K562 (cell line): ENCODE measurements at regions not wholly inside any gene's neighbourhood (a gene's known extent, or its start where the extent isn't known, plus 50 kb on each side); places are given as distances from the start of the nearest gene placed in this dataset.

Experiments
- CBX1 ChIP-seq: sonication (generic); IDR thresholded peaks from 2 replicates; pipeline ENCODE4 v1.6.1; 2016; ENCODE audit warnings: antibody characterized with exemption, low read depth, mild to moderate bottlenecking
- ETV5 ChIP-seq: sonication (generic); formaldehyde crosslinking; IDR thresholded peaks from 2 replicates; pipeline ENCODE4 v1.4.0; 2020; ENCODE audit warnings: low read depth, mild to moderate bottlenecking, missing genetic modification reagents
- FOXK2 ChIP-seq, 2 experiments: fragments of 450-650 bp; IDR thresholded peaks in 1 of 2; conservative IDR thresholded peaks in 1 of 2; 2 replicates each; pipeline ENCODE4 v1.6.1; 2016; ENCODE audit warnings: low read depth in 2 of 2, mild to moderate bottlenecking in 1 of 2
- KLF6 ChIP-seq: fragments of 250-450 bp; sonication (Bioruptor Pico); IDR thresholded peaks from 2 replicates; pipeline ENCODE4 v1.4.0; 2020; ENCODE audit warnings: mild to moderate bottlenecking, moderate library complexity, borderline replicate concordance
- MCM7 ChIP-seq, 2 experiments: fragments of 450-650 bp; IDR thresholded peaks; 2 replicates each; pipeline ENCODE4 v1.6.1; 2016 to 2018
- NFIC ChIP-seq: fragments of 450-650 bp; IDR thresholded peaks from 2 replicates; pipeline ENCODE4 v1.6.1; 2017; ENCODE audit warnings: mild to moderate bottlenecking, inconsistent platforms
- NR4A1 ChIP-seq, 2 experiments: fragments of 250-450 bp in 1 of 2; fragments of 450-650 bp in 1 of 2; sonication (Bioruptor Pico) in 1 of 2; IDR thresholded peaks; 2 replicates each; pipeline versions ENCODE4 v1.4.0 to v1.6.1; 2016 to 2020; ENCODE audit warnings: mild to moderate bottlenecking in 2 of 2, missing compliant biosample characterization in 1 of 2, missing genetic modification characterization in 1 of 2, moderate library complexity in 1 of 2
- POLR2H ChIP-seq: IDR thresholded peaks from 2 replicates; pipeline ENCODE4 v1.6.1; 2016; ENCODE audit warnings: missing genetic modification characterization, low read depth, mild to moderate bottlenecking, control low read depth, missing compliant biosample characterization, moderate library complexity
- POU5F1 ChIP-seq: fragments of 150-350 bp; IDR thresholded peaks from 2 replicates; pipeline ENCODE4 v1.6.1; 2014; ENCODE audit warnings: borderline replicate concordance, low read length, low read depth, mild to moderate bottlenecking; ENCODE audit not compliant: partially characterized antibody
- SNRNP70 ChIP-seq: fragments of 200-400 bp; formaldehyde crosslinking; optimal IDR thresholded peaks from 2 replicates; pipeline ENCODE3; 2017; ENCODE audit warnings: low read depth, low read length
- TAF1 ChIP-seq: IDR thresholded peaks from 2 replicates; pipeline ENCODE4 v1.6.1; 2011; ENCODE audit warnings: mild to moderate bottlenecking, low read length, moderate library complexity; ENCODE audit not compliant: insufficient read depth, control insufficient read depth, severe bottlenecking; ENCODE audit errors: extremely low read depth
- TCFL5 ChIP-seq: fragments of 250-450 bp; sonication (Bioruptor Pico); conservative IDR thresholded peaks from 2 replicates; pipeline ENCODE4 v1.6.1; 2021; ENCODE audit warnings: mild to moderate bottlenecking, moderate library complexity, matching md5 sums
- U2AF2 ChIP-seq: fragments of 200-400 bp; formaldehyde crosslinking; optimal IDR thresholded peaks from 2 replicates; pipeline ENCODE3; 2017; ENCODE audit warnings: low read depth, mild to moderate bottlenecking, low read length
- WHSC1 ChIP-seq: IDR thresholded peaks from one replicate; pipeline ENCODE4 v1.6.1; 2012; ENCODE audit warnings: low read length, control low read depth, inconsistent platforms
- ZNF197 ChIP-seq: fragments of 200-800 bp; sonication (Bioruptor generic); IDR thresholded peaks from 2 replicates; pipeline ENCODE4 v1.6.1; 2016; ENCODE audit warnings: low read depth, missing genetic modification characterization, missing compliant biosample characterization
- ZNF232 ChIP-seq: sonication (generic); formaldehyde crosslinking; IDR thresholded peaks from 2 replicates; pipeline ENCODE4 v1.8.0; 2022; ENCODE audit warnings: mild to moderate bottlenecking, missing genetic modification reagents
- ZNF75A ChIP-seq: fragments of 450-650 bp; formaldehyde crosslinking; IDR thresholded peaks from 2 replicates; pipeline ENCODE4 v1.4.0; 2020; ENCODE audit warnings: mild to moderate bottlenecking
- TF ChIP-seq, protein P1 (sequence below), 2 experiments: IDR thresholded peaks in 1 of 2; conservative IDR thresholded peaks in 1 of 2; 2 replicates each; pipeline ENCODE4 v1.6.1; 2016; ENCODE audit warnings: low read depth in 2 of 2, mild to moderate bottlenecking in 1 of 2, missing compliant biosample characterization in 1 of 2, missing genetic modification characterization in 1 of 2, moderate library complexity in 1 of 2
- TF ChIP-seq, protein P2 (sequence below): IDR thresholded peaks from 2 replicates; pipeline ENCODE4 v1.6.1; 2011; ENCODE audit warnings: borderline replicate concordance, low read depth, mild to moderate bottlenecking, moderate library complexity, low read length; ENCODE audit not compliant: insufficient read depth, poor library complexity, severe bottlenecking
- TF ChIP-seq, protein P3 (sequence below): sonication (generic); formaldehyde crosslinking; IDR thresholded peaks from 2 replicates; pipeline ENCODE4 v1.8.0; 2022; ENCODE audit warnings: missing genetic modification reagents, mild to moderate bottlenecking, borderline replicate concordance

DNA sequence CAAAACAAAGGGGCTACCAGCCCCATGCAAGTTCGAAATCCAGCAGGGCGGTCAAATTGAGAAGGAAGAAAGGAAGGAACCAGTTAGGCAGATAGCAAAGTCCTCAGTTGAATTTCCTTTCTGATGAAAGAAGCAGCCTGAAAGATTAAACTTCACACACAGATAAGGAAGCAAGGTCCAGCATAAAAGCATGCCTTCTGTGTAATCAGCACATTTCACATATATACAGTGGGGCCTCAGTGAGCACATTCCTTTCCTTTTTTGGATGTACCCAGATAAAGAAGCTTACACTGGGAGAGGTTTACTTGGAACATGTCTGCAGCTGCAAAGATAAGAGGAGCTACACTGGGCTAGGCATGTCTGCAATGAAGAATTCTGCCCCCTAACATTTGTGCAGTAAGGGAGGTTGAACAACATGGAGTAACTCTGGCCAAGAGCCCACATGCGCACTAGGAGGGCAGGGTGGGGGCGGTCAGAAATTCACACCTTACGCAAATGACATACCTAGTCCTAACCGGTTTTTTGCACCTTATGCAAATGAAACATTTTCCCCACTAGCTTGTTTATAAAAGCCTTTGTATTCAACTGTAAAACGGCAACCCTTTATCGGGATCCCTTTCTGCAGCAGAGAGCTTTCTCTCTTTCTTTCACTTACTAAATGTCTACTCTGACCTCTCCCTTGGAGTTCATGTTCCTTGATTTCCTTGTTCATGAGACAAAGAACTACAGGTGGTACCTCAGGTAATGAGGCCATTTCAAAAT, 149.7 kb upstream of the FBXL17 start (continued):
- TF ChIP-seq NR4A1 (CRISPR knock-in tag; IDR thresholded peaks at IDR 0.05) (peak; percentile 100), NR4A1 (tag; IDR thresholded peaks at IDR 0.05) (peak; percentile 100), SNRNP70 (no peak), ZNF197 (CRISPR knock-in tag) (peak; percentile 100), CBX1 (no peak), POU5F1 (no peak), TAF1 (no peak), ETV5 (peak; percentile 24; the same call in 1 of the 2 replicates), TCFL5 (CRISPR knock-in tag) (peak; percentile 99), MCM7 (IDR thresholded peaks at IDR 0.05) (no peak), WHSC1 (no peak), ZNF75A (CRISPR knock-in tag) (peak; percentile 95), FOXK2 (conservative IDR thresholded peaks at IDR 0.05 in 1 of 2, IDR thresholded peaks at IDR 0.05 in 1 of 2; ENCODE audit: low read depth in 2 of 2) (peak; percentile 65 to 82), POLR2H (peak; percentile 90), KLF6 (CRISPR knock-in tag) (peak; percentile 100), NFIC (peak; percentile 89), ZNF232 (CRISPR knock-in tag) (no peak), U2AF2 (no peak)
- TF ChIP-seq, protein P1, sequence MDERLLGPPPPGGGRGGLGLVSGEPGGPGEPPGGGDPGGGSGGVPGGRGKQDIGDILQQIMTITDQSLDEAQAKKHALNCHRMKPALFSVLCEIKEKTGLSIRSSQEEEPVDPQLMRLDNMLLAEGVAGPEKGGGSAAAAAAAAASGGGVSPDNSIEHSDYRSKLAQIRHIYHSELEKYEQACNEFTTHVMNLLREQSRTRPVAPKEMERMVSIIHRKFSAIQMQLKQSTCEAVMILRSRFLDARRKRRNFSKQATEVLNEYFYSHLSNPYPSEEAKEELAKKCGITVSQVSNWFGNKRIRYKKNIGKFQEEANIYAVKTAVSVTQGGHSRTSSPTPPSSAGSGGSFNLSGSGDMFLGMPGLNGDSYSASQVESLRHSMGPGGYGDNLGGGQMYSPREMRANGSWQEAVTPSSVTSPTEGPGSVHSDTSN (CRISPR knock-in tag; IDR thresholded peaks at IDR 0.05; ENCODE audit: low read depth), result no peak
- TF ChIP-seq, protein P1 (tag; conservative IDR thresholded peaks at IDR 0.05; ENCODE audit: low read depth), result peak; percentile 86
- TF ChIP-seq, protein P2, sequence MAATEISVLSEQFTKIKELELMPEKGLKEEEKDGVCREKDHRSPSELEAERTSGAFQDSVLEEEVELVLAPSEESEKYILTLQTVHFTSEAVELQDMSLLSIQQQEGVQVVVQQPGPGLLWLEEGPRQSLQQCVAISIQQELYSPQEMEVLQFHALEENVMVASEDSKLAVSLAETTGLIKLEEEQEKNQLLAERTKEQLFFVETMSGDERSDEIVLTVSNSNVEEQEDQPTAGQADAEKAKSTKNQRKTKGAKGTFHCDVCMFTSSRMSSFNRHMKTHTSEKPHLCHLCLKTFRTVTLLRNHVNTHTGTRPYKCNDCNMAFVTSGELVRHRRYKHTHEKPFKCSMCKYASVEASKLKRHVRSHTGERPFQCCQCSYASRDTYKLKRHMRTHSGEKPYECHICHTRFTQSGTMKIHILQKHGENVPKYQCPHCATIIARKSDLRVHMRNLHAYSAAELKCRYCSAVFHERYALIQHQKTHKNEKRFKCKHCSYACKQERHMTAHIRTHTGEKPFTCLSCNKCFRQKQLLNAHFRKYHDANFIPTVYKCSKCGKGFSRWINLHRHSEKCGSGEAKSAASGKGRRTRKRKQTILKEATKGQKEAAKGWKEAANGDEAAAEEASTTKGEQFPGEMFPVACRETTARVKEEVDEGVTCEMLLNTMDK, result no peak
- TF ChIP-seq, protein P3, sequence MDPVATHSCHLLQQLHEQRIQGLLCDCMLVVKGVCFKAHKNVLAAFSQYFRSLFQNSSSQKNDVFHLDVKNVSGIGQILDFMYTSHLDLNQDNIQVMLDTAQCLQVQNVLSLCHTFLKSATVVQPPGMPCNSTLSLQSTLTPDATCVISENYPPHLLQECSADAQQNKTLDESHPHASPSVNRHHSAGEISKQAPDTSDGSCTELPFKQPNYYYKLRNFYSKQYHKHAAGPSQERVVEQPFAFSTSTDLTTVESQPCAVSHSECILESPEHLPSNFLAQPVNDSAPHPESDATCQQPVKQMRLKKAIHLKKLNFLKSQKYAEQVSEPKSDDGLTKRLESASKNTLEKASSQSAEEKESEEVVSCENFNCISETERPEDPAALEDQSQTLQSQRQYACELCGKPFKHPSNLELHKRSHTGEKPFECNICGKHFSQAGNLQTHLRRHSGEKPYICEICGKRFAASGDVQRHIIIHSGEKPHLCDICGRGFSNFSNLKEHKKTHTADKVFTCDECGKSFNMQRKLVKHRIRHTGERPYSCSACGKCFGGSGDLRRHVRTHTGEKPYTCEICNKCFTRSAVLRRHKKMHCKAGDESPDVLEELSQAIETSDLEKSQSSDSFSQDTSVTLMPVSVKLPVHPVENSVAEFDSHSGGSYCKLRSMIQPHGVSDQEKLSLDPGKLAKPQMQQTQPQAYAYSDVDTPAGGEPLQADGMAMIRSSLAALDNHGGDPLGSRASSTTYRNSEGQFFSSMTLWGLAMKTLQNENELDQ (CRISPR knock-in tag), result no peak
